ENCODE measurements at regions not wholly inside any gene's neighbourhood (a gene's known extent, or its start where the extent isn't known, plus 50 kb on each side); places are given as distances from the start of the nearest gene placed in this dataset.

DNA sequence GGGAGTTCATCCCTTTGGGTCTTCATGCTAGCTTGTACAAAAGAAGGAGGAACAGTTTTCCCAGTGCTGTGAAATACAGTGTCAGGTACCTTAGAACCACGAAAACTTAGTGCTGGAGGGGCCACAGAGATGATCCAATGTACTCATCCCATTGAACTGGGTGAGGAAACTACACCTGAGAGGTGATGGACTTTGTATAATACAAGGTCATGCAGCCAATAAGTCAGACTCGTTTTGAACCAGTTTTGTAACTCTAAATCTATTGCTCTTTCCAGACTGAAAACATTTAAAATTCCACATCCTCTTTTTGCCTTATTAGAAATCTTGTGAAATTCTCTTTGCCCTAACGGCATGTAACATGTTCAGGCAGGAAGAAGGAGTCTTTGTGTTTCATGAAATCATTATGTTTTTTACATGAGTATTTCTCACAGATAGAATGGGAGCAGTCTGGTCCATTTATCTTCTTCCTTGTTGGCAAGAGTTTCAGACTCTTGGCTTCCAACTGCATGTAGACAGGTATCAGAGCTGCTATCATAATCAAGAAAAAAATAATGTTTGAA is 146.8 kb upstream of the FBXL7 start:
- Histone ChIP-seq H3K4me3 (no peak overlapping the region), H3K4me2 (no peak overlapping the region), H4K20me1 (no peaks in the 10 kb centered on the region), H3K36me3 (no peaks in the 10 kb centered on the region), H3K9me3 (no peaks in the 10 kb centered on the region), H3K27me3 (no peaks in the 10 kb centered on the region), H3K4me1 (no peaks in the 10 kb centered on the region), H3K27ac (no peak overlapping the region), H3K9ac (no peak overlapping the region)
- no peak for TF ChIP-seq Cebpa-rat (IDR thresholded peaks at IDR 0.05)

GRCh38 chr5:15350614-15351013 is 149.4 kb upstream of the FBXL7 start:
- no peaks in the 10 kb centered on the region for H3K36me3 ChIP-seq
- no peak overlapping the region for H3K4me3 ChIP-seq
- H3K9me3 ChIP-seq = no peaks in the 10 kb centered on the region
- no peak overlapping the region for H3K27ac ChIP-seq
- H4K20me1 ChIP-seq = no peaks in the 10 kb centered on the region
- H3K27me3 ChIP-seq = no peaks in the 10 kb centered on the region
- no peak overlapping the region for H3K4me2 ChIP-seq
- no peaks in the 10 kb centered on the region for H3K4me1 ChIP-seq
- no peak overlapping the region for H3K9ac ChIP-seq
- no peak for TF ChIP-seq Cebpa-rat (IDR thresholded peaks at IDR 0.05)

DNA sequence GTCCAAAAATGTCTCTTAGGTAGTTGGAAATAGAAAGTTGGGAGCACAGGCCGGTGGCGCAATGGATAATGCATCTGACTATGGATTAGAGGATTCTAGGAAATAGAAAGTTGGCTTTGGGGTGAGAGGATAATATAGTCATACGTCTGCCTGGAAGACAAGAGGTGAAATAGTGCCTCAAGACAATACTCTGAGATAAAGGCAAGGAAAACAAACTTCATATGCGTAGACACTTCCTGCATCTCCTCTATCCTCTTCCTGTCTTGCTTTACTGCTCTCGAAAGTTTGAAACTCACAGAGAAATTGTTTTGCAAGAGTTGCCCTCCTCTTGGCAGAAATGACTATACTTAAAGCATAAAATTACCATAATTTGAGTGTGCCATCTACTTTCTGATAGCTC is 153.2 kb upstream of the FBXL7 start:
- Histone ChIP-seq H3K9ac (no peak overlapping the region), H3K9me3 (no peaks in the 10 kb centered on the region), H3K27me3 (no peaks in the 10 kb centered on the region), H3K27ac (no peak overlapping the region), H4K20me1 (no peaks in the 10 kb centered on the region), H3K4me2 (no peak overlapping the region), H3K4me3 (no peak overlapping the region), H3K4me1 (peaks cover 5% of the 10 kb centered on the region; the same call in 1 of the 2 replicates), H3K36me3 (no peaks in the 10 kb centered on the region)
- no peak for TF ChIP-seq Cebpa-rat (IDR thresholded peaks at IDR 0.05)

DNA sequence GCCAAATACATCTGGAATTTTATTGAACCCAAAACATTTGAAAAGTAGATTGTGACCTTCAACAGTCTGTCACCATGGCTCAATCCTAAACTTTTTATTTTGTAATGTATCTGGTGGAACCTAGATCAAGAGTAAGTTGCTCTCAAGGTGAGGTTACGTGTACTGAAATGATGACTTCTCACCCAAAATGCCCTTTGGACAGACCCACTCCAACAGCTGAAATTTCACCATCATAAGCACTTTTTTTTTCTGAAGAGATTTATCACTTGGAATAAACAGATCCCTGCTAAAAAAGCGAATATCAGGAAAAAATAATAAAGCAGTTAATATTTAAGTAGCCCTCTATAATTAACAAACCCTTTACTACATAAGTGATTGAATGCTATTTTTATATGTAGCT is 155.0 kb upstream of the FBXL7 start:
- Histone ChIP-seq H3K9ac (no peak overlapping the region), H4K20me1 (no peaks in the 10 kb centered on the region), H3K9me3 (no peaks in the 10 kb centered on the region), H3K27ac (no peak overlapping the region), H3K4me1 (peaks cover 5% of the 10 kb centered on the region; the same call in 1 of the 2 replicates), H3K27me3 (no peaks in the 10 kb centered on the region), H3K4me3 (no peak overlapping the region), H3K36me3 (no peaks in the 10 kb centered on the region), H3K4me2 (no peak overlapping the region)
- TF ChIP-seq Cebpa-rat (IDR thresholded peaks at IDR 0.05) = no peak

GRCh38 chr5:15338546-15338945 is 161.4 kb upstream of the FBXL7 start:
- H3K9me3 ChIP-seq = no peaks in the 10 kb centered on the region
- H3K36me3 ChIP-seq = no peaks in the 10 kb centered on the region
- H3K4me2 ChIP-seq = no peak overlapping the region
- H3K27ac ChIP-seq = no peak overlapping the region
- H3K9ac ChIP-seq = no peak overlapping the region
- H4K20me1 ChIP-seq = no peaks in the 10 kb centered on the region
- H3K4me3 ChIP-seq = no peak overlapping the region
- H3K4me1 ChIP-seq = no peaks in the 10 kb centered on the region
- H3K27me3 ChIP-seq = no peaks in the 10 kb centered on the region
- no peak for TF ChIP-seq Cebpa-rat (IDR thresholded peaks at IDR 0.05)

GRCh38 chr5:15334551-15335266 is 165.3 kb upstream of the FBXL7 start:
- Histone ChIP-seq H3K9me3 (no peaks in the 10 kb centered on the region), H3K9ac (no peak overlapping the region), H4K20me1 (no peaks in the 10 kb centered on the region), H3K4me2 (no peak overlapping the region), H3K27me3 (no peaks in the 10 kb centered on the region), H3K27ac (no peak overlapping the region), H3K4me3 (no peak overlapping the region), H3K36me3 (no peaks in the 10 kb centered on the region), H3K4me1 (no peaks in the 10 kb centered on the region)
- no peak for TF ChIP-seq Cebpa-rat (IDR thresholded peaks at IDR 0.05)

GRCh38 chr5:15333091-15333490 is 166.9 kb upstream of the FBXL7 start:
- no peak for TF ChIP-seq Cebpa-rat (IDR thresholded peaks at IDR 0.05)
- Histone ChIP-seq H3K4me3 (no peak overlapping the region), H3K9ac (no peak overlapping the region), H3K4me1 (no peaks in the 10 kb centered on the region), H3K36me3 (no peaks in the 10 kb centered on the region), H3K27ac (no peak overlapping the region), H4K20me1 (no peaks in the 10 kb centered on the region), H3K9me3 (no peaks in the 10 kb centered on the region), H3K4me2 (no peak overlapping the region), H3K27me3 (no peaks in the 10 kb centered on the region)

DNA sequence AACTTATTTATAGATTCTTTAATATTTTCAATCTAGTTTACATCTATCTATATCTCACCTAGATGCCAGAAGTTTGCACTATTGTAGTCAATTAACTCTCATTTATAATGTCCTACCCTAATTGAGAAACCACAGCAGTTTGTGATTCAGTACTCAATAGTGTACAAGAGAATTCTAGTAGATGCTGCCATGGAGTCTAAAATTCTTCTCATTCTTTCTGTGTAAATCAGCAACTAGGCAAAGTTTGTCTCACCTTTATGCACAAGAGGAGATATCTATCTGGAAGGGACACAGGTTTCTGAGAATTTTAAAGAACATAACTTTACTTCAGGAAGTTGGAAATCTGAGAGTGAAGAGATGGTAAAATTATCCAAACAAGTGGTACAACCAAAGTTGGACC is 173.0 kb upstream of the FBXL7 start:
- Histone ChIP-seq H3K27me3 (no peaks in the 10 kb centered on the region), H3K4me2 (no peak overlapping the region), H3K9me3 (no peaks in the 10 kb centered on the region), H3K9ac (no peak overlapping the region), H3K4me3 (no peak overlapping the region), H3K27ac (no peak overlapping the region), H4K20me1 (no peaks in the 10 kb centered on the region), H3K4me1 (no peaks in the 10 kb centered on the region), H3K36me3 (no peaks in the 10 kb centered on the region)
- TF ChIP-seq Cebpa-rat (IDR thresholded peaks at IDR 0.05) = no peak

GRCh38 chr5:15326471-15326870 is 173.5 kb upstream of the FBXL7 start:
- Histone ChIP-seq H3K27me3 (no peaks in the 10 kb centered on the region), H3K27ac (no peak overlapping the region), H3K4me3 (no peak overlapping the region), H3K9me3 (no peaks in the 10 kb centered on the region), H3K36me3 (no peaks in the 10 kb centered on the region), H4K20me1 (no peaks in the 10 kb centered on the region), H3K4me1 (no peaks in the 10 kb centered on the region), H3K4me2 (no peak overlapping the region), H3K9ac (no peak overlapping the region)
- TF ChIP-seq Cebpa-rat (IDR thresholded peaks at IDR 0.05) = no peak

- no peak for TF ChIP-seq Cebpa-rat (IDR thresholded peaks at IDR 0.05)
- no peaks in the 10 kb centered on the region for H3K36me3 ChIP-seq
- no peaks in the 10 kb centered on the region for H3K27me3 ChIP-seq
Measured at GRCh38 chr5:15322421-15322820, 177.6 kb upstream of the FBXL7 start.

More at GRCh38 chr5:15322421-15322820, 177.6 kb upstream of the FBXL7 start:
- H4K20me1 ChIP-seq = no peaks in the 10 kb centered on the region
- H3K4me2 ChIP-seq = no peak overlapping the region
- no peak overlapping the region for H3K27ac ChIP-seq
- H3K9me3 ChIP-seq = no peaks in the 10 kb centered on the region
- no peak overlapping the region for H3K9ac ChIP-seq
- no peaks in the 10 kb centered on the region for H3K4me1 ChIP-seq
- no peak overlapping the region for H3K4me3 ChIP-seq
